SK-N-SH treated with all-trans-retinoic acid at 6 μM for 48 hours (cell line): ENCODE measurements at regions not wholly inside any gene's neighbourhood (a gene's known extent, or its start where the extent isn't known, plus 50 kb on each side); places are given as distances from the start of the nearest gene placed in this dataset.

Experiments used
- CSDC2 ChIP-seq: fragments of 250-450 bp; sonication (Bioruptor Pico); IDR thresholded peaks from 2 replicates; pipeline ENCODE4 v1.5.0; 2020; ENCODE audit warnings: mild to moderate bottlenecking, moderate library complexity
- PPARA ChIP-seq: fragments of 250-450 bp; sonication (Bioruptor Pico); IDR thresholded peaks from 2 replicates; pipeline ENCODE4 v1.5.0; 2020; ENCODE audit warnings: mild to moderate bottlenecking, borderline replicate concordance
- ZFP30 ChIP-seq: fragments of 450-650 bp; formaldehyde crosslinking; IDR thresholded peaks from 2 replicates; pipeline ENCODE4 v1.5.0; 2022; ENCODE audit warnings: mild to moderate bottlenecking, moderate library complexity
- ZNF565 ChIP-seq: fragments of 450-650 bp; formaldehyde crosslinking; conservative IDR thresholded peaks from 2 replicates; pipeline ENCODE4 v1.5.0; 2020; ENCODE audit warnings: low read depth, mild to moderate bottlenecking, moderate library complexity
- ZNF8 ChIP-seq: fragments of 450-650 bp; formaldehyde crosslinking; IDR thresholded peaks from 2 replicates; pipeline ENCODE4 v1.5.0; 2020; ENCODE audit warnings: mild to moderate bottlenecking, moderate library complexity
- TF ChIP-seq, protein P1 (sequence below): fragments of 250-450 bp; sonication (Bioruptor Pico); IDR thresholded peaks from 2 replicates; pipeline ENCODE4 v1.8.0; 2020; ENCODE audit warnings: mild to moderate bottlenecking, moderate library complexity, borderline replicate concordance
- TF ChIP-seq, protein P2 (sequence below): fragments of 250-450 bp; sonication (Bioruptor Pico); IDR thresholded peaks from 2 replicates; pipeline ENCODE4 v1.5.1; 2020; ENCODE audit warnings: low read depth, mild to moderate bottlenecking, moderate library complexity

DNA sequence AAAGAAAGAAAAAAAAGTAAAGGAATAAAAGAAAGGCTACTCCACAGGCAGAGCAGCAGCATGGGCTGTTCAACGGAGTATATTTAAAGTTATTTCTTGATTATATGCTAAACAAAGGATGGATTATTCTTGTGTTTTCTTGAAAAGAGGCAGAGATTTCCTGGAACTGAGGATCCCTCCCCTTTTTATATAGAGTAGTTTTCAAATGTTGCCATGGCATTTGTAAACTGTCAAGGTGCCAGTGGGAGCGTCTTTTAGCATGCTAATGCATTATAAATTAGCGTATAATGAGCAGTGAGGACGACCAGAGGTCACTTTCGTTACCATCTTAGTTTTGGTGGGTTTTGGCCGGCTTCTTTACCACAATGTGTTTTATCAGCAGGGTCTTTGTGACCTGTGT is 383.0 kb downstream of the PCNX1 start:
- TF ChIP-seq, protein P1, sequence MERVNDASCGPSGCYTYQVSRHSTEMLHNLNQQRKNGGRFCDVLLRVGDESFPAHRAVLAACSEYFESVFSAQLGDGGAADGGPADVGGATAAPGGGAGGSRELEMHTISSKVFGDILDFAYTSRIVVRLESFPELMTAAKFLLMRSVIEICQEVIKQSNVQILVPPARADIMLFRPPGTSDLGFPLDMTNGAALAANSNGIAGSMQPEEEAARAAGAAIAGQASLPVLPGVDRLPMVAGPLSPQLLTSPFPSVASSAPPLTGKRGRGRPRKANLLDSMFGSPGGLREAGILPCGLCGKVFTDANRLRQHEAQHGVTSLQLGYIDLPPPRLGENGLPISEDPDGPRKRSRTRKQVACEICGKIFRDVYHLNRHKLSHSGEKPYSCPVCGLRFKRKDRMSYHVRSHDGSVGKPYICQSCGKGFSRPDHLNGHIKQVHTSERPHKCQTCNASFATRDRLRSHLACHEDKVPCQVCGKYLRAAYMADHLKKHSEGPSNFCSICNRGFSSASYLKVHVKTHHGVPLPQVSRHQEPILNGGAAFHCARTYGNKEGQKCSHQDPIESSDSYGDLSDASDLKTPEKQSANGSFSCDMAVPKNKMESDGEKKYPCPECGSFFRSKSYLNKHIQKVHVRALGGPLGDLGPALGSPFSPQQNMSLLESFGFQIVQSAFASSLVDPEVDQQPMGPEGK (CRISPR knock-in tag), result no peak
- TF ChIP-seq CSDC2 (CRISPR knock-in tag) (no peak), ZFP30 (no peak), ZNF8 (CRISPR knock-in tag) (no peak), ZNF565 (CRISPR knock-in tag) (no peak), PPARA (CRISPR knock-in tag) (no peak)
- TF ChIP-seq, protein P2, sequence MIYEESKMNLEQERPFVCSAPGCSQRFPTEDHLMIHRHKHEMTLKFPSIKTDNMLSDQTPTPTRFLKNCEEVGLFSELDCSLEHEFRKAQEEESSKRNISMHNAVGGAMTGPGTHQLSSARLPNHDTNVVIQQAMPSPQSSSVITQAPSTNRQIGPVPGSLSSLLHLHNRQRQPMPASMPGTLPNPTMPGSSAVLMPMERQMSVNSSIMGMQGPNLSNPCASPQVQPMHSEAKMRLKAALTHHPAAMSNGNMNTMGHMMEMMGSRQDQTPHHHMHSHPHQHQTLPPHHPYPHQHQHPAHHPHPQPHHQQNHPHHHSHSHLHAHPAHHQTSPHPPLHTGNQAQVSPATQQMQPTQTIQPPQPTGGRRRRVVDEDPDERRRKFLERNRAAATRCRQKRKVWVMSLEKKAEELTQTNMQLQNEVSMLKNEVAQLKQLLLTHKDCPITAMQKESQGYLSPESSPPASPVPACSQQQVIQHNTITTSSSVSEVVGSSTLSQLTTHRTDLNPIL (CRISPR knock-in tag), result no peak
